ENCODE measurements at regions not wholly inside any gene's neighbourhood (a gene's known extent, or its start where the extent isn't known, plus 50 kb on each side); places are given as distances from the start of the nearest gene placed in this dataset.

DNA sequence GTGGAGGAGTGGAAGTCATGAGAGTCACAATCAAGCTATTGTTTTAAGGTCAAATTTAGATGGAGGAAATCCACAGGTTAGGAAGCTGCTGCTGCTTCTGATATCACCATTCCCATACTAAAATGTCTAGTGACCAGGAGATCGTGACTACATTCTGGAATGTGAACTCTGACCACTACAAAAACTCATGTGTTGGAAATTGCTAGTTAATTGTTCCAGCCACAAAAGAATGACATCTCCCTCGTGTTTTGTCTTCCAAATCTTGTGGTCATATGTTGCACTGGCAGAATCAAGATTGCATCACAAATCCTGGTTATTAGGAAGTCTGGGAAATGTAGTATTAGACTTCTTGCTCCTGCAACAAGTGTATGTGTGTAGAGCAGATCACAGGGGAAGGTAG lies 441.9 kb downstream of the CD109 start (continued):
- no peak for TF ChIP-seq KLF12 (CRISPR knock-in tag; IDR thresholded peaks at IDR 0.05; ENCODE audit: borderline replicate concordance)
- TF ChIP-seq SRSF1 (optimal IDR thresholded peaks at IDR 0.05; ENCODE audit: low read depth, low read length): no peak
- TF ChIP-seq BCLAF1 (IDR thresholded peaks at IDR 0.05): no peak
- TF ChIP-seq, protein P1, sequence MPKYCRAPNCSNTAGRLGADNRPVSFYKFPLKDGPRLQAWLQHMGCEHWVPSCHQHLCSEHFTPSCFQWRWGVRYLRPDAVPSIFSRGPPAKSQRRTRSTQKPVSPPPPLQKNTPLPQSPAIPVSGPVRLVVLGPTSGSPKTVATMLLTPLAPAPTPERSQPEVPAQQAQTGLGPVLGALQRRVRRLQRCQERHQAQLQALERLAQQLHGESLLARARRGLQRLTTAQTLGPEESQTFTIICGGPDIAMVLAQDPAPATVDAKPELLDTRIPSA (CRISPR knock-in tag; IDR thresholded peaks at IDR 0.05; ENCODE audit: borderline replicate concordance): no peak
- no peak for TF ChIP-seq KLF13 (CRISPR knock-in tag; IDR thresholded peaks at IDR 0.05)
- no peak for TF ChIP-seq ZNF121 (CRISPR knock-in tag; IDR thresholded peaks at IDR 0.05)
- no peak for TF ChIP-seq ETV6 (CRISPR knock-in tag; conservative IDR thresholded peaks at IDR 0.05)
- peak in 1 of 2 experiments; percentile 60; a peak in 2 of 4 replicates for TF ChIP-seq ATF4 (CRISPR knock-in tag; IDR thresholded peaks at IDR 0.05)
- TF ChIP-seq KLF9 (CRISPR knock-in tag; IDR thresholded peaks at IDR 0.05; ENCODE audit: low read depth): no peak
- no peak for TF ChIP-seq HOXD1 (CRISPR knock-in tag; IDR thresholded peaks at IDR 0.05)
- no peak for TF ChIP-seq MAFK (conservative IDR thresholded peaks at IDR 0.05 in 1 of 2, IDR thresholded peaks at IDR 0.05 in 1 of 2; ENCODE audit: low read length in 2 of 2)
- peak; percentile 26; the same call in 1 of the 2 replicates for TF ChIP-seq SOX5 (CRISPR knock-in tag; IDR thresholded peaks at IDR 0.05; ENCODE audit: borderline replicate concordance)
- TF ChIP-seq ZFAT (CRISPR knock-in tag; conservative IDR thresholded peaks at IDR 0.05): no peak
- TF ChIP-seq ZKSCAN1 (IDR thresholded peaks at IDR 0.05; ENCODE audit: low read length): no peak
- TF ChIP-seq ZBTB44 (CRISPR knock-in tag; IDR thresholded peaks at IDR 0.05): no peak
- no peak for TF ChIP-seq HNF4G (IDR thresholded peaks at IDR 0.05; ENCODE audit: borderline replicate concordance, low read depth, low read length)
- TF ChIP-seq HNF4G (CRISPR knock-in tag; IDR thresholded peaks at IDR 0.05; ENCODE audit: borderline replicate concordance, low read depth): no peak
- TF ChIP-seq ETV5 (CRISPR knock-in tag; IDR thresholded peaks at IDR 0.05; ENCODE audit: borderline replicate concordance): no peak
- TF ChIP-seq ZNF24 (IDR thresholded peaks at IDR 0.05): no peak
- TF ChIP-seq CEBPZ (IDR thresholded peaks at IDR 0.05; ENCODE audit: low read length): no peak

Measured in HepG2 (cell line).